ENCODE measurements at regions not wholly inside any gene's neighbourhood (a gene's known extent, or its start where the extent isn't known, plus 50 kb on each side); places are given as distances from the start of the nearest gene placed in this dataset.
"Not testable (repeated sequence)": the region's sequence is repeated elsewhere in the genome, so short reads cannot be mapped to it uniquely, and the experiment has no call there.

GRCh38 chr13:44667943-44668342, 91.8 kb upstream of the TSC22D1 start:
- H3K36me3 ChIP-seq (ENCODE audit: control insufficient read depth, insufficient read depth, low read length): no peaks in the 10 kb centered on the region
- H3K4me3 ChIP-seq (ENCODE audit: extremely low read depth, insufficient read depth, low read length, poor library complexity, severe bottlenecking): no peak overlapping the region
- H3K4me1 ChIP-seq (ENCODE audit: control insufficient read depth, insufficient read depth, low read length, poor library complexity, severe bottlenecking): no peaks in the 10 kb centered on the region
- H3K9me3 ChIP-seq (ENCODE audit: control insufficient read depth, low read length): peaks cover 3% of the 10 kb centered on the region
- H3K27ac ChIP-seq (ENCODE audit: low read depth, low read length, severe bottlenecking): no peak overlapping the region
- 80 to 81% methylated on average over 2 to 3 of the region's 3 CpGs for WGBS, 2 experiments (ENCODE audit: insufficient coverage in 2 of 2)

GRCh38 chr13:44666538-44666937, 90.4 kb upstream of the TSC22D1 start:
- 100% methylated on average over 2 of the region's 3 CpGs; no CpG with 5 or more reads in 1 of the 2 experiments for WGBS, 2 experiments (ENCODE audit: insufficient coverage in 2 of 2)

GRCh38 chr13:44664308-44664707, 88.2 kb upstream of the TSC22D1 start:
- H3K9me3 ChIP-seq (ENCODE audit: control insufficient read depth, low read length): no peaks in the 10 kb centered on the region
- H3K4me1 ChIP-seq (ENCODE audit: control insufficient read depth, insufficient read depth, low read length, poor library complexity, severe bottlenecking): no peaks in the 10 kb centered on the region
- H3K36me3 ChIP-seq (ENCODE audit: control insufficient read depth, insufficient read depth, low read length): no peaks in the 10 kb centered on the region
- no peak overlapping the region for H3K27ac ChIP-seq (ENCODE audit: low read depth, low read length, severe bottlenecking)
- H3K4me3 ChIP-seq (ENCODE audit: extremely low read depth, insufficient read depth, low read length, poor library complexity, severe bottlenecking): no peak overlapping the region
- 75 to 89% methylated on average over 1 of the region's 1 CpG for WGBS, 2 experiments (ENCODE audit: insufficient coverage in 2 of 2)

More at GRCh38 chr13:44666538-44666937, 90.4 kb upstream of the TSC22D1 start:
- H3K36me3 ChIP-seq (ENCODE audit: control insufficient read depth, insufficient read depth, low read length); H3K4me1 ChIP-seq (ENCODE audit: control insufficient read depth, insufficient read depth, low read length, poor library complexity, severe bottlenecking); H3K4me3 ChIP-seq (ENCODE audit: extremely low read depth, insufficient read depth, low read length, poor library complexity, severe bottlenecking); H3K9me3 ChIP-seq (ENCODE audit: control insufficient read depth, low read length); H3K27ac ChIP-seq (ENCODE audit: low read depth, low read length, severe bottlenecking): not testable (repeated sequence)

GRCh38 chr13:44662515-44662914, 86.4 kb upstream of the TSC22D1 start:
- Histone ChIP-seq H3K4me1 (ENCODE audit: control insufficient read depth, insufficient read depth, low read length, poor library complexity, severe bottlenecking) (no peaks in the 10 kb centered on the region), H3K9me3 (ENCODE audit: control insufficient read depth, low read length) (no peaks in the 10 kb centered on the region), H3K27ac (ENCODE audit: low read depth, low read length, severe bottlenecking) (no peak overlapping the region), H3K36me3 (ENCODE audit: control insufficient read depth, insufficient read depth, low read length) (no peaks in the 10 kb centered on the region), H3K4me3 (ENCODE audit: extremely low read depth, insufficient read depth, low read length, poor library complexity, severe bottlenecking) (no peak overlapping the region)
- WGBS, 2 experiments (ENCODE audit: insufficient coverage in 2 of 2): no CpG with 5 or more reads among the region's 3 CpGs

- Histone ChIP-seq H3K36me3 (ENCODE audit: control insufficient read depth, insufficient read depth, low read length) (no peaks in the 10 kb centered on the region), H3K9me3 (ENCODE audit: control insufficient read depth, low read length) (no peaks in the 10 kb centered on the region), H3K4me1 (ENCODE audit: control insufficient read depth, insufficient read depth, low read length, poor library complexity, severe bottlenecking) (no peaks in the 10 kb centered on the region), H3K27ac (ENCODE audit: low read depth, low read length, severe bottlenecking) (no peak overlapping the region), H3K4me3 (ENCODE audit: extremely low read depth, insufficient read depth, low read length, poor library complexity, severe bottlenecking) (no peak overlapping the region)
- 100% methylated on average over 1 of the region's 3 CpGs; no CpG with 5 or more reads in 1 of the 2 experiments for WGBS, 2 experiments (ENCODE audit: insufficient coverage in 2 of 2)
Observed at GRCh38 chr13:44661936-44662335, 85.8 kb upstream of the TSC22D1 start.

GRCh38 chr13:44660050-44660449, 83.9 kb upstream of the TSC22D1 start:
- H3K9me3 ChIP-seq (ENCODE audit: control insufficient read depth, low read length): no peaks in the 10 kb centered on the region
- no peaks in the 10 kb centered on the region for H3K36me3 ChIP-seq (ENCODE audit: control insufficient read depth, insufficient read depth, low read length)
- H3K4me1 ChIP-seq (ENCODE audit: control insufficient read depth, insufficient read depth, low read length, poor library complexity, severe bottlenecking): peaks cover 4% of the 10 kb centered on the region
- 82 to 83% methylated on average over 5 to 6 of the region's 6 CpGs for WGBS, 2 experiments (ENCODE audit: insufficient coverage in 2 of 2)
- no peak overlapping the region for H3K27ac ChIP-seq (ENCODE audit: low read depth, low read length, severe bottlenecking)
- H3K4me3 ChIP-seq (ENCODE audit: extremely low read depth, insufficient read depth, low read length, poor library complexity, severe bottlenecking): no peak overlapping the region

GRCh38 chr13:44652962-44653660, 77.0 kb upstream of the TSC22D1 start:
- no peak overlapping the region for H3K4me3 ChIP-seq (ENCODE audit: extremely low read depth, insufficient read depth, low read length, poor library complexity, severe bottlenecking)
- peaks cover 4% of the 10 kb centered on the region for H3K4me1 ChIP-seq (ENCODE audit: control insufficient read depth, insufficient read depth, low read length, poor library complexity, severe bottlenecking)
- 67 to 100% methylated on average over 1 to 2 of the region's 3 CpGs for WGBS, 2 experiments (ENCODE audit: insufficient coverage in 2 of 2)
- H3K36me3 ChIP-seq (ENCODE audit: control insufficient read depth, insufficient read depth, low read length): no peaks in the 10 kb centered on the region
- no peaks in the 10 kb centered on the region for H3K9me3 ChIP-seq (ENCODE audit: control insufficient read depth, low read length)
- no peak overlapping the region for H3K27ac ChIP-seq (ENCODE audit: low read depth, low read length, severe bottlenecking)

- no peak overlapping the region for H3K27ac ChIP-seq (ENCODE audit: low read depth, low read length, severe bottlenecking)
- no peaks in the 10 kb centered on the region for H3K36me3 ChIP-seq (ENCODE audit: control insufficient read depth, insufficient read depth, low read length)
- 93 to 100% methylated on average over 2 of the region's 3 CpGs for WGBS, 2 experiments (ENCODE audit: insufficient coverage in 2 of 2)
- no peak overlapping the region for H3K4me3 ChIP-seq (ENCODE audit: extremely low read depth, insufficient read depth, low read length, poor library complexity, severe bottlenecking)
- peaks cover 4% of the 10 kb centered on the region for H3K4me1 ChIP-seq (ENCODE audit: control insufficient read depth, insufficient read depth, low read length, poor library complexity, severe bottlenecking)
- no peaks in the 10 kb centered on the region for H3K9me3 ChIP-seq (ENCODE audit: control insufficient read depth, low read length)
Observed at GRCh38 chr13:44652168-44652567, 76.0 kb upstream of the TSC22D1 start.

- WGBS, 2 experiments (ENCODE audit: insufficient coverage in 2 of 2): 89% methylated on average over 3 of the region's 3 CpGs; no CpG with 5 or more reads in 1 of the 2 experiments
- Histone ChIP-seq H3K4me1 (ENCODE audit: control insufficient read depth, insufficient read depth, low read length, poor library complexity, severe bottlenecking) (peaks cover 4% of the 10 kb centered on the region), H3K9me3 (ENCODE audit: control insufficient read depth, low read length) (no peaks in the 10 kb centered on the region), H3K27ac (ENCODE audit: low read depth, low read length, severe bottlenecking) (no peak overlapping the region), H3K36me3 (ENCODE audit: control insufficient read depth, insufficient read depth, low read length) (no peaks in the 10 kb centered on the region), H3K4me3 (ENCODE audit: extremely low read depth, insufficient read depth, low read length, poor library complexity, severe bottlenecking) (no peak overlapping the region)
Observed at GRCh38 chr13:44651724-44652123, 75.6 kb upstream of the TSC22D1 start.

GRCh38 chr13:44651209-44651608, 75.1 kb upstream of the TSC22D1 start:
- 0% methylated on average over 1 of the region's 2 CpGs for WGBS, 2 experiments (ENCODE audit: insufficient coverage in 2 of 2)
- H3K9me3 ChIP-seq (ENCODE audit: control insufficient read depth, low read length): no peaks in the 10 kb centered on the region
- H3K27ac ChIP-seq (ENCODE audit: low read depth, low read length, severe bottlenecking): no peak overlapping the region
- no peaks in the 10 kb centered on the region for H3K36me3 ChIP-seq (ENCODE audit: control insufficient read depth, insufficient read depth, low read length)
- H3K4me1 ChIP-seq (ENCODE audit: control insufficient read depth, insufficient read depth, low read length, poor library complexity, severe bottlenecking): peaks cover 4% of the 10 kb centered on the region
- no peak overlapping the region for H3K4me3 ChIP-seq (ENCODE audit: extremely low read depth, insufficient read depth, low read length, poor library complexity, severe bottlenecking)

- H3K4me1 ChIP-seq (ENCODE audit: control insufficient read depth, insufficient read depth, low read length, poor library complexity, severe bottlenecking): no peaks in the 10 kb centered on the region
- no peaks in the 10 kb centered on the region for H3K36me3 ChIP-seq (ENCODE audit: control insufficient read depth, insufficient read depth, low read length)
- H3K9me3 ChIP-seq (ENCODE audit: control insufficient read depth, low read length): no peaks in the 10 kb centered on the region
- no peak overlapping the region for H3K27ac ChIP-seq (ENCODE audit: low read depth, low read length, severe bottlenecking)
- no peak overlapping the region for H3K4me3 ChIP-seq (ENCODE audit: extremely low read depth, insufficient read depth, low read length, poor library complexity, severe bottlenecking)
Observed at GRCh38 chr13:44649834-44650233, 73.7 kb upstream of the TSC22D1 start.

Data from mesodermal cell (in vitro differentiated cells).